IMR-90 (cell line): ENCODE measurements at regions not wholly inside any gene's neighbourhood (a gene's known extent, or its start where the extent isn't known, plus 50 kb on each side); places are given as distances from the start of the nearest gene placed in this dataset.

Source experiments
- ATAC-seq: fragments of 200-7000 bp; cut with Tn5 transposase; 2 replicates; pipeline ENCODE4 v1.9.1; 2020; ENCODE audit warnings: low read depth, mild to moderate bottlenecking, moderate library complexity
- BruUV-seq: library from RNA; stranded (reverse); fragments of 400-500 nt; replicated peaks from 2 replicates; lab custom pipeline; 2021; lab: Mats Ljungman, UMichigan
- CTCF ChIA-PET: fragments of 300-600 bp; formaldehyde crosslinking; extraction: SDS; loops from one replicate; lab custom pipeline; 2021; ENCODE audit warnings: antibody characterized with exemption; lab: Yijun Ruan, JAX
- POLR2A ChIA-PET: fragments of 300-600 bp; sonication (Branson Sonifier 250); formaldehyde crosslinking; loops from one replicate; lab custom pipeline; 2022; ENCODE audit warnings: antibody characterized with exemption; ENCODE audit not compliant: unreplicated experiment; lab: Charles Lee
- DNase-seq: peaks from one replicate; pipeline ENCODE4 v3.0.0; 2013
- H2AFZ ChIP-seq: replicated peaks from 2 replicates; pipeline ENCODE3; 2013; ENCODE audit warnings: low read length, mild to moderate bottlenecking; ENCODE audit not compliant: poor library complexity
- H2AK5ac ChIP-seq: 2 replicates; pipeline ENCODE4 v1.6.1; 2013; ENCODE audit warnings: low read depth, low read length, inconsistent platforms
- H2AK9ac ChIP-seq: replicated peaks from 2 replicates; pipeline ENCODE3; 2013; ENCODE audit warnings: mild to moderate bottlenecking, low read depth, low read length, moderate library complexity; ENCODE audit not compliant: poor library complexity
- H2BK120ac ChIP-seq: 2 replicates; pipeline ENCODE4 v1.6.1; 2013; ENCODE audit warnings: low read depth, low read length, inconsistent platforms
- H2BK15ac ChIP-seq: 3 replicates; pipeline ENCODE4 v1.6.1; 2013; ENCODE audit warnings: low read depth, low read length, inconsistent platforms
- H2BK20ac ChIP-seq: 2 replicates; pipeline ENCODE4 v1.6.1; 2013; ENCODE audit warnings: low read depth, mild to moderate bottlenecking, inconsistent platforms, low read length, moderate library complexity
- H2BK5ac ChIP-seq: 2 replicates; pipeline ENCODE4 v1.6.1; 2013; ENCODE audit warnings: mild to moderate bottlenecking, low read depth, low read length, inconsistent platforms; ENCODE audit not compliant: poor library complexity, severe bottlenecking
- H3K14ac ChIP-seq: replicated peaks from 2 replicates; pipeline ENCODE4 v1.6.1; 2013; ENCODE audit warnings: low read depth, low read length, inconsistent platforms
- H3K18ac ChIP-seq: 2 replicates; pipeline ENCODE4 v1.6.1; 2013; ENCODE audit warnings: low read depth, low read length, control low read depth
- H3K23ac ChIP-seq: 2 replicates; pipeline ENCODE4 v1.6.1; 2013; ENCODE audit warnings: low read depth, low read length, inconsistent platforms
- H3K27ac ChIP-seq: 2 replicates; pipeline ENCODE4 v1.5.1; 2013; ENCODE audit warnings: mild to moderate bottlenecking, control low read depth, low read length; ENCODE audit not compliant: insufficient read depth
- H3K27me3 ChIP-seq: 2 replicates; pipeline ENCODE4 v1.6.1; 2013; ENCODE audit warnings: low read length; ENCODE audit not compliant: control insufficient read depth, insufficient read depth
- H3K36me3 ChIP-seq: 2 replicates; pipeline ENCODE4 v1.6.1; 2013; ENCODE audit warnings: low read length, mixed read lengths; ENCODE audit not compliant: control insufficient read depth, insufficient read depth
- H3K4ac ChIP-seq: 2 replicates; pipeline ENCODE4 v1.6.1; 2013; ENCODE audit warnings: low read depth, low read length, inconsistent platforms
- H3K4me1 ChIP-seq: 2 replicates; pipeline ENCODE4 v1.6.1; 2013; ENCODE audit warnings: low read length, mixed read lengths; ENCODE audit not compliant: control insufficient read depth, insufficient read depth
- H3K4me2 ChIP-seq: 2 replicates; pipeline ENCODE4 v1.6.1; 2013; ENCODE audit warnings: low read depth, mild to moderate bottlenecking, control low read depth, low read length, moderate library complexity
- H3K4me3 ChIP-seq: 2 replicates; pipeline ENCODE4 v1.5.1; 2013; ENCODE audit warnings: low read depth, mild to moderate bottlenecking, control low read depth, low read length, moderate library complexity; ENCODE audit not compliant: insufficient read depth
- H3K56ac ChIP-seq: 2 replicates; pipeline ENCODE4 v1.6.1; 2013; ENCODE audit warnings: low read length, inconsistent platforms; ENCODE audit not compliant: insufficient read depth; ENCODE audit errors: extremely low read depth
- H3K79me1 ChIP-seq, 2 experiments: 2 replicates each; pipeline ENCODE4 v1.6.1; 2013; ENCODE audit warnings: low read length in 2 of 2, inconsistent platforms in 1 of 2, low read depth in 1 of 2
- H3K9ac ChIP-seq: 2 replicates; pipeline ENCODE4 v1.6.1; 2013; ENCODE audit warnings: low read depth, low read length, control low read depth
- H3K9me1 ChIP-seq: 2 replicates; pipeline ENCODE4 v1.6.1; 2013; ENCODE audit warnings: low read length, inconsistent platforms; ENCODE audit not compliant: insufficient read depth
- H3K9me3 ChIP-seq: 2 replicates; pipeline ENCODE4 v1.6.1; 2013; ENCODE audit warnings: low read length; ENCODE audit not compliant: control insufficient read depth, insufficient read depth
- H4K20me1 ChIP-seq: 2 replicates; pipeline ENCODE4 v1.6.1; 2013; ENCODE audit warnings: low read length, inconsistent platforms; ENCODE audit not compliant: insufficient read depth
- H4K5ac ChIP-seq: 2 replicates; pipeline ENCODE4 v1.6.1; 2013; ENCODE audit warnings: mild to moderate bottlenecking, low read depth, low read length, control low read depth
- H4K8ac ChIP-seq, 2 experiments: 2 replicates each; pipeline ENCODE4 v1.6.1; 2013; ENCODE audit warnings: low read depth in 2 of 2, low read length in 2 of 2, control low read depth in 1 of 2, inconsistent platforms in 1 of 2
- H4K91ac ChIP-seq: 2 replicates; pipeline ENCODE4 v1.6.1; 2013; ENCODE audit warnings: low read depth, low read length, inconsistent platforms; ENCODE audit not compliant: insufficient read depth
- CEBPB ChIP-seq: IDR thresholded peaks from 2 replicates; pipeline ENCODE4 v1.6.1; 2012; ENCODE audit warnings: low read depth, low read length, improper control_type of control experiment
- WGBS, 2 experiments: methylation state at CpG; one replicate each; pipeline versions ENCODE4 v1.1.5 to v1.1.7; 2013; ENCODE audit warnings: missing lambda C conversion rate in 2 of 2; ENCODE audit not compliant: insufficient read length in 1 of 2; ENCODE audit errors: extremely low coverage in 2 of 2; 5-methylcytosine and 5-hydroxymethylcytosine counted together
- dilution Hi-C: fragments of 300-500 bp; cut with HindIII; formaldehyde crosslinking; loops from one replicate; pipeline ENCODE4 v1.14.3; 2018; ENCODE audit warnings: low sequenced_read_pairs; ENCODE audit not compliant: unreplicated experiment
- in situ Hi-C: fragments of 300-500 bp; cut with MboI; formaldehyde crosslinking; loops from 3 replicates; pipeline ENCODE4 v1.14.3; 2019; ENCODE audit warnings: low sequenced_read_pairs, inconsistent platforms, mixed read lengths
- intact Hi-C: fragments of 100-400 bp; cut with micrococcal nuclease; formaldehyde crosslinking; loops from 2 replicates; pipeline ENCODE4 v1.10.0; 2022
- TF ChIP-seq, protein P1 (sequence below): conservative IDR thresholded peaks from 2 replicates; pipeline ENCODE4 v1.5.1; 2012; ENCODE audit warnings: mild to moderate bottlenecking, low read depth, low read length, improper control_type of control experiment
- TF ChIP-seq, protein P2 (sequence below): fragments of 150-350 bp; IDR thresholded peaks from 2 replicates; pipeline ENCODE4 v1.6.1; 2017; ENCODE audit warnings: mild to moderate bottlenecking, antibody characterized with exemption, low read length, low read depth

- H2AFZ ChIP-seq = peak overlapping the region; percentile 78
- DNase-seq (peak; percentile 41), ATAC-seq (peak; percentile 57)
- dilution Hi-C loops = no loop called here
- no peak overlapping the region for H3K4me3 ChIP-seq
- H3K4me2 ChIP-seq = peak overlapping the region; percentile 98
- no peaks in the 10 kb centered on the region for H3K36me3 ChIP-seq
- POLR2A ChIA-PET = no interaction called here
- no peak overlapping the region for H2AK9ac ChIP-seq
- H3K27ac ChIP-seq = peak overlapping the region; percentile 13; the same call in 1 of the 2 replicates
- peak overlapping the region; percentile 43; the same call in 1 of the 2 replicates for H2AK5ac ChIP-seq
- peak overlapping the region in 1 of 2 experiments; percentile 72; a peak in 2 of 4 replicates for H4K8ac ChIP-seq
- no peaks in the 10 kb centered on the region for H3K27me3 ChIP-seq
- H3K56ac ChIP-seq = peak overlapping the region; percentile 24; the same call in 1 of the 2 replicates
- no peak overlapping the region; the same call in 1 of the 2 replicates for H3K14ac ChIP-seq
- in situ Hi-C loops = no loop called here
- TF ChIP-seq, protein P1, sequence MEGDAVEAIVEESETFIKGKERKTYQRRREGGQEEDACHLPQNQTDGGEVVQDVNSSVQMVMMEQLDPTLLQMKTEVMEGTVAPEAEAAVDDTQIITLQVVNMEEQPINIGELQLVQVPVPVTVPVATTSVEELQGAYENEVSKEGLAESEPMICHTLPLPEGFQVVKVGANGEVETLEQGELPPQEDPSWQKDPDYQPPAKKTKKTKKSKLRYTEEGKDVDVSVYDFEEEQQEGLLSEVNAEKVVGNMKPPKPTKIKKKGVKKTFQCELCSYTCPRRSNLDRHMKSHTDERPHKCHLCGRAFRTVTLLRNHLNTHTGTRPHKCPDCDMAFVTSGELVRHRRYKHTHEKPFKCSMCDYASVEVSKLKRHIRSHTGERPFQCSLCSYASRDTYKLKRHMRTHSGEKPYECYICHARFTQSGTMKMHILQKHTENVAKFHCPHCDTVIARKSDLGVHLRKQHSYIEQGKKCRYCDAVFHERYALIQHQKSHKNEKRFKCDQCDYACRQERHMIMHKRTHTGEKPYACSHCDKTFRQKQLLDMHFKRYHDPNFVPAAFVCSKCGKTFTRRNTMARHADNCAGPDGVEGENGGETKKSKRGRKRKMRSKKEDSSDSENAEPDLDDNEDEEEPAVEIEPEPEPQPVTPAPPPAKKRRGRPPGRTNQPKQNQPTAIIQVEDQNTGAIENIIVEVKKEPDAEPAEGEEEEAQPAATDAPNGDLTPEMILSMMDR = no peak
- TF ChIP-seq CEBPB = peak; percentile 79
- TF ChIP-seq, protein P2, sequence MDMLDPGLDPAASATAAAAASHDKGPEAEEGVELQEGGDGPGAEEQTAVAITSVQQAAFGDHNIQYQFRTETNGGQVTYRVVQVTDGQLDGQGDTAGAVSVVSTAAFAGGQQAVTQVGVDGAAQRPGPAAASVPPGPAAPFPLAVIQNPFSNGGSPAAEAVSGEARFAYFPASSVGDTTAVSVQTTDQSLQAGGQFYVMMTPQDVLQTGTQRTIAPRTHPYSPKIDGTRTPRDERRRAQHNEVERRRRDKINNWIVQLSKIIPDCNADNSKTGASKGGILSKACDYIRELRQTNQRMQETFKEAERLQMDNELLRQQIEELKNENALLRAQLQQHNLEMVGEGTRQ = peak; percentile 22; the same call in 1 of the 2 replicates
- H4K5ac ChIP-seq = peak overlapping the region; percentile 75; the same call in 1 of the 2 replicates
- 0 out of 2 replicates have a peak overlapping the region, but pooled peaks have one; percentile 6 for H4K91ac ChIP-seq
- H3K9me1 ChIP-seq = 0 out of 2 replicates have a peak, but pooled peaks cover 3% of the 10 kb centered on the region
- H2BK15ac ChIP-seq = no peak overlapping the region; the same call in 2 of the 3 replicates
- H3K79me1 ChIP-seq = no peaks in the 10 kb centered on the region
- H3K18ac ChIP-seq = peak overlapping the region; percentile 61; the same call in 1 of the 2 replicates
- H3K4ac ChIP-seq = 0 out of 2 replicates have a peak overlapping the region, but pooled peaks have one; percentile 4
- CTCF ChIA-PET = interaction anchor here (0.7 to 1.2 kb wide), 3 partner anchors 24 to 607 kb away, joined by 3 to 5 read pairs (median 4); no protein-coding TSS in a partner anchor
- H3K9me3 ChIP-seq = no peaks in the 10 kb centered on the region
- H3K23ac ChIP-seq = peak overlapping the region; percentile 52; the same call in 1 of the 2 replicates
- H2BK5ac ChIP-seq = peak overlapping the region; percentile 56
- intact Hi-C loops = no loop called here
- peaks cover 2% of the 10 kb centered on the region; the same call in 1 of the 2 replicates for H3K4me1 ChIP-seq
- H2BK120ac ChIP-seq = peak overlapping the region; percentile 51; the same call in 1 of the 2 replicates
- peak overlapping the region; percentile 57 for H2BK20ac ChIP-seq
- no CpG with 5 or more reads among the region's 6 CpGs for WGBS, 2 experiments
- BruUV-seq = no TSS peak
- H4K20me1 ChIP-seq = no peaks in the 10 kb centered on the region
- H3K9ac ChIP-seq = peak overlapping the region; percentile 77; the same call in 1 of the 2 replicates
Observed at GRCh38 chr5:142492781-142493281, 168.0 kb upstream of the SPRY4 start.
